Gastroesophageal sphincter (tissue), 4 donors: ENCODE measurements at regions not wholly inside any gene's neighbourhood (a gene's known extent, or its start where the extent isn't known, plus 50 kb on each side); places are given as distances from the start of the nearest gene placed in this dataset.

Experiments
- ATAC-seq: fragments of 150-250 bp; one replicate; pipeline ENCODE4 v1.9.1; 2016; ENCODE audit warnings: mild to moderate bottlenecking, moderate library complexity
- H3K27ac ChIP-seq, 4 donors: fragments of 200-600 bp; sonication (generic) in 3 of 4; 1 replicate in 3 of 4; 2 replicates in 1 of 4; pipeline ENCODE4 v1.5.1; 2016 to 2019
- H3K27me3 ChIP-seq: fragments of 200-600 bp; sonication (generic); one replicate; pipeline ENCODE4 v1.5.1; 2019
- H3K36me3 ChIP-seq, 2 donors: fragments of 200-600 bp; sonication (generic); one replicate each; pipeline ENCODE4 v1.5.1; 2019; ENCODE audit warnings: control low read depth in 1 of 2
- H3K4me1 ChIP-seq, 3 donors: fragments of 200-600 bp; sonication (generic); 1 replicate in 2 of 3; 2 replicates in 1 of 3; pipeline ENCODE4 v1.5.1; 2016 to 2019; ENCODE audit warnings: control low read depth in 2 of 3
- H3K4me3 ChIP-seq, 2 donors: fragments of 200-600 bp; sonication (generic); one replicate each; pipeline ENCODE4 v1.5.1; 2019; ENCODE audit warnings: mild to moderate bottlenecking in 1 of 2, moderate library complexity in 1 of 2
- H3K9me3 ChIP-seq, 3 donors: fragments of 200-600 bp; sonication (generic); one replicate each; pipeline ENCODE4 v1.5.1; 2017 to 2019; ENCODE audit warnings: control low read depth in 2 of 3
- CTCF ChIP-seq, 4 experiments: fragments of 200-600 bp in 2 of 4; fragments of 450-650 bp in 2 of 4; sonication (generic) in 1 of 4; IDR thresholded peaks; one replicate each; pipeline ENCODE4 v1.5.1; 2017 to 2019; ENCODE audit warnings: antibody characterized with exemption in 4 of 4, mild to moderate bottlenecking in 2 of 4, moderate library complexity in 2 of 4
- EP300 ChIP-seq: sonication (generic); formaldehyde crosslinking; IDR thresholded peaks from one replicate; pipeline ENCODE4 v1.6.1; 2017; ENCODE audit warnings: antibody characterized with exemption, mild to moderate bottlenecking
- POLR2A ChIP-seq, 2 donors: fragments of 450-650 bp; IDR thresholded peaks; one replicate each; pipeline ENCODE4 v1.6.1; 2017; ENCODE audit warnings: antibody characterized with exemption in 2 of 2, mild to moderate bottlenecking in 2 of 2, moderate library complexity in 1 of 2
- POLR2AphosphoS5 ChIP-seq: sonication (generic); formaldehyde crosslinking; IDR thresholded peaks from one replicate; pipeline ENCODE4 v1.6.1; 2017; ENCODE audit warnings: antibody characterized with exemption
- WGBS, 2 donors: methylation state at CpG; one replicate each; pipeline ENCODE4 v1.1.5; 2018; ENCODE audit warnings: low coverage in 1 of 2; 5-methylcytosine and 5-hydroxymethylcytosine counted together

- H3K27ac ChIP-seq, result no peak overlapping the region
- no peaks in the 10 kb centered on the region for H3K36me3 ChIP-seq
- no peak for ATAC-seq
- no peaks in the 10 kb centered on the region for H3K27me3 ChIP-seq
- H3K9me3 ChIP-seq, result no peaks in the 10 kb centered on the region
- peaks cover 14 to 68% (median 33%) of the 10 kb centered on the region in 3 donors for H3K4me1 ChIP-seq
- WGBS, 2 donors, result 100% methylated on average over 1 of the region's 1 CpG; no CpG with 5 or more reads in 1 of the 2 donors
- no peak for TF ChIP-seq POLR2A (IDR thresholded peaks at IDR 0.05)
- no peak for TF ChIP-seq CTCF (IDR thresholded peaks at IDR 0.05)
- no peak for TF ChIP-seq EP300
- no peak for TF ChIP-seq POLR2AphosphoS5
- no peak overlapping the region for H3K4me3 ChIP-seq
Measured at GRCh38 chr2:120940319-120940696, 204.6 kb downstream of the GLI2 start.

DNA sequence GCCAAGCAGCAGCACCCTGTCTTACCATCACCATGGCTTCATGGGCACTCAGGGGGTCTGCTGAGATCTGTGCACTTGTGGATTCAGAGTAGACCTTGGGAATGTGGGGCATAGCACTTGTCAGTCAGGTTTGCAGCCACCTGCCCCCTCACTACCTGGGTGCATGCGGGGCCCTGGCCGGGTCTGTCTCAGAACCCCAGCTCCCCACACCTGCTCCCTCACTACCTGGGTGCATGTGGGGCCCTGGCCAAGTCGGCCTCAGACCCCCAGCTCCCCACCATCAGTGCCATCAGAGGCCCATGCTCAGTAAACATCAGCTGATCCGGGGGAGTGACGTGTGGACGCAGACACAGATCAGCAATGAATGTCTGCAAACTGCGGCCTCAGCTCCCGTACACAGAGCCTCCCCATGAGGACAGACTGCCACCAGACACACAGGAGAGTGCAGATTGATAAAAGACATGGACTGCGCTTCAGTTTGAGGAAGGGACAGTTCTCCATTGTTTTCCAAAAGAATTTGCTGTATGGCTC is 205.1 kb downstream of the GLI2 start:
- Histone ChIP-seq H3K9me3 (no peaks in the 10 kb centered on the region), H3K4me3 (no peak overlapping the region), H3K27ac (no peak overlapping the region), H3K27me3 (no peaks in the 10 kb centered on the region), H3K4me1 (peaks cover 14 to 63% (median 28%) of the 10 kb centered on the region in 3 donors), H3K36me3 (no peaks in the 10 kb centered on the region)
- ATAC-seq, result no peak
- TF ChIP-seq CTCF (IDR thresholded peaks at IDR 0.05) (no peak), EP300 (no peak), POLR2A (IDR thresholded peaks at IDR 0.05) (no peak), POLR2AphosphoS5 (no peak)
- 80 to 85% methylated on average over 3 of the region's 9 CpGs for WGBS, 2 donors

DNA sequence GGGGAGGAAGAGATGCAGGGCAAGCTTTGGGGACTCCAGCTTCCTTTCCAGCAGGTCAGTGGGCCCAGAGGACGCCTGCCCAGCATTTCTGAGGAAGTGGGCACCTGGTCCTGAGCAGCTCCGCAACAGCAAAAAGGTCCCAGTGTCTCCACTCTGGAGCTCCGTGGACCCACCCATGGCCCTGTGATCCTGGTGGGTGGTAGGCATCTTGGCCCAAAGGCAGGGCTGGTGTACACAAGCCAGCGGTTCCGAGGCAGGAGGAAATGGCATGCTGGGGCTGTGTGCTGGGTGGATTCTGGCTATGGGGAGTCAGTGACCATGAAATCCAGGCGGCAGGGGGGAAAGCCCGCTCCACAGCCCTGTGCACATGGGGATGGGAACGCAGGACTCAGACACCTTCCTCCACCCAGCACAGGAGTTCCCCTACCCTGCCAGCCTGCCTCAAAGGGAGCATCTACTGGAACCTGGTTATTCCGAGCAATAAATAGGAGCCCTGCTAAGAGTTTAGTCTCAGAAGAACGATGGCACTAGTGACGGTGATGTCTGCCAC is 206.0 kb downstream of the GLI2 start:
- Histone ChIP-seq H3K36me3 (no peaks in the 10 kb centered on the region), H3K4me1 (peaks cover 10 to 55% (median 21%) of the 10 kb centered on the region in 3 donors), H3K9me3 (no peaks in the 10 kb centered on the region), H3K27me3 (no peaks in the 10 kb centered on the region), H3K27ac (no peak overlapping the region), H3K4me3 (no peak overlapping the region)
- no peak for ATAC-seq
- 100% methylated on average over 2 of the region's 11 CpGs; no CpG with 5 or more reads in 1 of the 2 donors for WGBS, 2 donors
- TF ChIP-seq CTCF (IDR thresholded peaks at IDR 0.05), result no peak
- TF ChIP-seq POLR2AphosphoS5, result no peak
- TF ChIP-seq EP300, result no peak
- no peak for TF ChIP-seq POLR2A (IDR thresholded peaks at IDR 0.05)

DNA sequence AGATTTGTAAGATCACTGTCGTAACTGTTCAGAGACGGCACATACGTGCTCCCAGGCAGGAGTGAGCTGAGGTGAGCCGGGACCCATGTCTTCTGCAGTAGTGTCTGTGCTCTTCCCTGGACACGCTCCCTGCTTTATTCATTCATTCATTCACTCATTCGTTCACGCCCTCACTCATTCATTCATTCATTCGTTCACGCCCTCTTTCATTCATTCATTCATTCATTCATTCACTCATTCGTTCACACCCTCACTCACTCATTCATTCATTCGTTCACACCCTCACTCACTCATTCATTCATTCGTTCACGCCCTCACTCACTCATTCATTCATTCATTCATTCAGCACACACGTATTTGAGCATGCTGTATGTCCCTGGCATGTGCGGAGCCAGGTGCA is 207.0 kb downstream of the GLI2 start:
- Histone ChIP-seq H3K4me1 (peaks cover 6 to 45% (median 12%) of the 10 kb centered on the region in 3 donors), H3K9me3 (no peaks in the 10 kb centered on the region), H3K4me3 (no peak overlapping the region), H3K27me3 (no peaks in the 10 kb centered on the region), H3K36me3 (no peaks in the 10 kb centered on the region), H3K27ac (no peak overlapping the region)
- WGBS, 2 donors, result 86 to 90% methylated on average over 13 to 15 of the region's 15 CpGs
- no peak for ATAC-seq
- TF ChIP-seq POLR2AphosphoS5, result no peak

DNA sequence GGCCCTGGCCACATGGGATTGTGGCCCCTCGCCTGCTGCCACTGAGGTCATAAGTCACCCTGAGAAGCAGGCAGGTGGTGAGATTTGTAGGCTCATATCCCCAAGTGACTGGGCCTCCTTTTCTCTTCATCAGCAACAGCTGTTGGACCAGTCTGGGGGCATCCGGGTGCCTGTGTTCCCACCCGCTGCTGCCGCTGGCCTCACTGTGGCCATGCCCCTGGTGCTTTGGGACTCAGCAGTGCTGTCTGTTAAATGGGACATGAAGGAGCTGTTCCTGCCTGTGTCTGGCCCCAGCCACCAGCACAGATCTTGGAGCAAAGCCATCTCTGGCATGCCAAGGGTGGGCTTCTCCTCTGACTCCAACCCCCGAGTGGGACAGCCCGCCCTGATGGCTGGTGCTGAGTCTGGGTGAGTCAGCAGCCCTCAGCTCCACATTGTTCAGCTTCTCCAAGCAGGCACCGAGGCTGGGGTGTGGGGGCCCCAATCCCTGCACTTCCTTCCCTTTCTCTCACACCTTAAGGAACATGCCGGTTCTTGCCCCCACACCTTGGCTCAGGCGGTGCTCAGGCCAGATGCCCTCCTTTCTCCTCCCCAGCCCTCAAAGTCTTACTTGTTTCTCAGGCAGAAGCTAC is 207.9 kb downstream of the GLI2 start:
- Histone ChIP-seq H3K27ac (no peak overlapping the region), H3K4me3 (no peak overlapping the region), H3K4me1 (peaks cover under 1 to 36% (median 3%) of the 10 kb centered on the region in 3 donors), H3K27me3 (no peaks in the 10 kb centered on the region), H3K36me3 (no peaks in the 10 kb centered on the region), H3K9me3 (no peaks in the 10 kb centered on the region)
- ATAC-seq, result no peak
- 88 to 94% methylated on average over 4 to 7 of the region's 9 CpGs for WGBS, 2 donors
- TF ChIP-seq CTCF (IDR thresholded peaks at IDR 0.05) (no peak), POLR2A (IDR thresholded peaks at IDR 0.05) (no peak), EP300 (no peak), POLR2AphosphoS5 (no peak)
